Lower leg skin (tissue), 4 donors: ENCODE measurements at regions not wholly inside any gene's neighbourhood (a gene's known extent, or its start where the extent isn't known, plus 50 kb on each side); places are given as distances from the start of the nearest gene placed in this dataset.

ENCODE experiments used
- DNase-seq, 2 donors: peaks; one replicate each; pipeline ENCODE4 v3.0.0-alpha.2; 2019; ENCODE audit warnings: low spot score in 2 of 2
- H3K4me3 ChIP-seq: fragments of 200-600 bp; sonication (generic); 2 replicates; pipeline ENCODE4 v1.5.1; 2017; ENCODE audit warnings: mild to moderate bottlenecking, low read depth; ENCODE audit not compliant: poor library complexity, severe bottlenecking
- POLR2A ChIP-seq, 2 donors: fragments of 450-650 bp; IDR thresholded peaks; one replicate each; pipeline ENCODE4 v1.6.1; 2016 to 2017; ENCODE audit warnings: antibody characterized with exemption in 2 of 2, mild to moderate bottlenecking in 1 of 2, moderate library complexity in 1 of 2
- WGBS, 2 donors: methylation state at CpG; one replicate each; pipeline ENCODE4 v1.1.5; 2018; 5-methylcytosine and 5-hydroxymethylcytosine counted together
- intact Hi-C: fragments of 100-400 bp; cut with DNase I; formaldehyde crosslinking; loops from one replicate; pipeline ENCODE4 v1.15.0; 2023; ENCODE audit warnings: low total_unique reads
- TF ChIP-seq, protein P1 (sequence below), 3 donors: fragments of 450-650 bp; IDR thresholded peaks; one replicate each; pipeline ENCODE4 v1.5.1; 2016; ENCODE audit warnings: antibody characterized with exemption in 3 of 3, mild to moderate bottlenecking in 3 of 3, moderate library complexity in 2 of 3

DNA sequence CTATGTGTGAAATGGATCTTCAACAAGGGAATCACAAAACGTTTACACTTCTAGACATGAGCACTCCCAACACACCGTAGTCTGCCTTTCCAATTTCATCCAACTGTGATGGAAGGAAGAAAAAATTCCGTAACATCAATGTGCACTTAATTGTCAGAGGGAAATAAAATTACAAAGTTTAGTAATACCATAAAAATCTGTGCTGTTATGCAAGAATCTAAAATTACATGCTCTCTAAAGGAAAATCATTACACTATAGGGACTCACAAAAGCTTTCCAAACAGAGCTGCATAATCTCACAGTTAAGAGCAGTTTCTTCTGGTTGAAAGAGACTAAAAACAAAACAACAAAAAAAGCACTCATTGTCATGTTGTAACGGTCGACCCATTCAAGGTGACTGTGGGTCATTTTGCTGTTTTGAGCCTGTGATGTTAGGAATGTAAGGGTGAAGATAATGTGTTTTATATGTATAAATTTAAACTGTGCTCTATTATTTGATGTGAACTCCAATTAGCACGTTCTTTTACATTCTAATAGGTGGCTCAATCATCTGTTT is 698.0 kb downstream of the TDRD15 start:
- no peak for DNase-seq
- H3K4me3 ChIP-seq: no peak overlapping the region
- intact Hi-C loops: no loop called here
- TF ChIP-seq POLR2A (IDR thresholded peaks at IDR 0.05): no peak
- TF ChIP-seq, protein P1, sequence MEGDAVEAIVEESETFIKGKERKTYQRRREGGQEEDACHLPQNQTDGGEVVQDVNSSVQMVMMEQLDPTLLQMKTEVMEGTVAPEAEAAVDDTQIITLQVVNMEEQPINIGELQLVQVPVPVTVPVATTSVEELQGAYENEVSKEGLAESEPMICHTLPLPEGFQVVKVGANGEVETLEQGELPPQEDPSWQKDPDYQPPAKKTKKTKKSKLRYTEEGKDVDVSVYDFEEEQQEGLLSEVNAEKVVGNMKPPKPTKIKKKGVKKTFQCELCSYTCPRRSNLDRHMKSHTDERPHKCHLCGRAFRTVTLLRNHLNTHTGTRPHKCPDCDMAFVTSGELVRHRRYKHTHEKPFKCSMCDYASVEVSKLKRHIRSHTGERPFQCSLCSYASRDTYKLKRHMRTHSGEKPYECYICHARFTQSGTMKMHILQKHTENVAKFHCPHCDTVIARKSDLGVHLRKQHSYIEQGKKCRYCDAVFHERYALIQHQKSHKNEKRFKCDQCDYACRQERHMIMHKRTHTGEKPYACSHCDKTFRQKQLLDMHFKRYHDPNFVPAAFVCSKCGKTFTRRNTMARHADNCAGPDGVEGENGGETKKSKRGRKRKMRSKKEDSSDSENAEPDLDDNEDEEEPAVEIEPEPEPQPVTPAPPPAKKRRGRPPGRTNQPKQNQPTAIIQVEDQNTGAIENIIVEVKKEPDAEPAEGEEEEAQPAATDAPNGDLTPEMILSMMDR (IDR thresholded peaks at IDR 0.05): no peak
- WGBS, 2 donors: 40 to 44% methylated on average over 6 of the region's 6 CpGs

DNA sequence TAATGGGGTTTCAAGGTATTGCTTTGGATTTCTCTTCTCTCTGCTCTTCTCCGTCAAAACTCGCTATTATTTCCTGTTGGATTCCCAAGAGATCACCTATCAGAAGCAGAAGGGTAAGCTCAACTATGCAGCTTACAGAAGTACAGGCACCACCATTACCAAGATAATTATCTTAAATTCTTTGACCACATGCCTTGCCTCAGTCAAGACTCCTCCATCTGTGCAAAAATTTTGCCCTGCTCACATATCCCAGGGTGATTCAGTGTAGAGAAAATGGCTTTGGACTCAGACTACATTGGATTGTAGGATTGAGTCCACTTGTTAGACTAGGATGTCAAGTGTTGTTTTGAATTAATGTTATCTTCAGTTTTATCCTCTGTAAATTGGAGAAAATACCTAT is 698.7 kb downstream of the TDRD15 start:
- DNase-seq: no peak
- TF ChIP-seq, protein P1 (IDR thresholded peaks at IDR 0.05): no peak
- no peak for TF ChIP-seq POLR2A (IDR thresholded peaks at IDR 0.05)
- no peak overlapping the region for H3K4me3 ChIP-seq
- 78 to 79% methylated on average over 2 of the region's 2 CpGs for WGBS, 2 donors
- intact Hi-C loops: no loop called here

DNA sequence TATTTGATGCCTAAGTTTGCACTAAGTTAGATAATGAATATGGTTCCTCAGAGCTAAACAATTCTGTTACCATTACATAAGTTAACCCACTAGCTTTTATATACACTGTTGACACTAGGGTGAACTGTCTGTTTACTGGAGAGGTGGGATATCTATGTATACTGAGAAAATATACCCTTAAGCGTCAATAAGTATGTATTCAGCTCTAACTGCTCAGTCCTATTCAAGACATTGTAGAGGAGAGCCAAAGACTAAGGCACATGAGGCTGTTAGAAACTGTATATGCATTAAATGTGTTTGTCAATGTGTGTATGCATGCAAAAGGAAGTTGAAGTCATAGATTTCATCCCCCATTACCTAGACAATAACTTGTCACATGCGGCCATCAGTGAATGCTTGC is 710.0 kb downstream of the TDRD15 start:
- H3K4me3 ChIP-seq: no peak overlapping the region
- TF ChIP-seq, protein P1 (IDR thresholded peaks at IDR 0.05): no peak
- TF ChIP-seq POLR2A (IDR thresholded peaks at IDR 0.05): no peak
- intact Hi-C loops: no loop called here
- DNase-seq: no peak
- 93 to 95% methylated on average over 2 of the region's 2 CpGs for WGBS, 2 donors

DNA sequence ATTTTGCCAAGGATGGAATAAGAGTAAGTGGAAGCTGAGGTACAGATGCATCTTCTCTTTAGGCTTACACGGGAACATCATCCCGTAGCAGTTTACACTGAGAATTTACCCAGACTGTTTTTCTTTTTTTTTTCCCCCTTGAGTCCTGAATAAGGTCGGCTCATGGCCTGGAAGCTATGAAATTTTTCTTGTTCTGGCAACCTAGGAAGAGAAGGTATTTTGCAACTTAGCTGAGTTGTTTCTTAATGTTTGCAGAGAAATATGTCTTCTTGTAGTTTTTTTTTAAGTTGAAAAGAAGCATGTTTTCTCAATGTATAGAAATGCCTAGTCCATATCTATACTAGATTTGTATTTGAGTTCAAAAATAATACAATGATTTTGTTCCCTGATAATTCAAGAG is 712.5 kb downstream of the TDRD15 start:
- WGBS, 2 donors: 76 to 85% methylated on average over 3 of the region's 3 CpGs
- no peak for DNase-seq
- H3K4me3 ChIP-seq: no peak overlapping the region
- no peak for TF ChIP-seq POLR2A (IDR thresholded peaks at IDR 0.05)
- TF ChIP-seq, protein P1 (IDR thresholded peaks at IDR 0.05): no peak
- intact Hi-C loops: no loop called here

DNA sequence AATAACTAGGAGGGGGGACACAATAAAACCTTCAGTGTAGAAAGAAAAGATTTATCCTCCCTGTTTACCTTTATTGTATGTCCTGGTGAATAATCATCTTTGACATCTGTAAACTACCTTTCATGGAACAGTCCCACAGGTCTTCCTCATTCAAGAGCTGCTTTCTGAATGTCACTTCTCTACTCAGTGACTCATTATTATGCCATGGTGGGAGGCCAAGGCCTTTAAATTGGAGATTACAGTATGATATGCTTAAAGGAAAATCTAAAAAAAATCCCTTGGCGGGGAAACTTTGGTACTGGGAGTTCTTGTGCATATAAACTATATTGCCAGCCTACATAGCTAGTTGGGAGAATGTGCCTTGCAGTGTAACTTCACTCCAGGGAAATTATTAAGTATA is 713.0 kb downstream of the TDRD15 start:
- TF ChIP-seq, protein P1 (IDR thresholded peaks at IDR 0.05): no peak
- TF ChIP-seq POLR2A (IDR thresholded peaks at IDR 0.05): no peak
- WGBS, 2 donors: 77 to 78% methylated on average over 1 of the region's 1 CpG
- H3K4me3 ChIP-seq: no peak overlapping the region
- intact Hi-C loops: no loop called here
- DNase-seq: no peak
